Neural cell (in vitro differentiated cells): ENCODE measurements at regions not wholly inside any gene's neighbourhood (a gene's known extent, or its start where the extent isn't known, plus 50 kb on each side); places are given as distances from the start of the nearest gene placed in this dataset.

Experiments
- H2AFZ ChIP-seq: fragments of 200-600, 300-800 bp; sonication (generic), shearing (Covaris generic); 2 replicates; pipeline ENCODE4 v1.6.0; 2014; ENCODE audit warnings: low read depth, mild to moderate bottlenecking, antibody characterized with exemption, low read length, moderate library complexity
- H3F3A ChIP-seq: fragments of 200-600 bp; shearing (Covaris generic); 2 replicates; pipeline ENCODE4 v1.6.1; 2016; ENCODE audit warnings: mild to moderate bottlenecking, moderate library complexity, mixed read lengths, antibody characterized with exemption, low read length; ENCODE audit not compliant: insufficient read depth, poor library complexity, severe bottlenecking
- H3K27ac ChIP-seq: fragments of 200-600, 300-800 bp; sonication (generic), shearing (Covaris generic); 2 replicates; pipeline ENCODE4 v1.5.1; 2014; ENCODE audit warnings: mild to moderate bottlenecking, low read length, moderate library complexity
- H3K27me3 ChIP-seq: fragments of 300-800, 200-600 bp; sonication (generic), shearing (Covaris generic); 2 replicates; pipeline ENCODE4 v1.6.0; 2014; ENCODE audit warnings: mild to moderate bottlenecking, low read depth, low read length, moderate library complexity; ENCODE audit not compliant: insufficient read depth
- H3K36me3 ChIP-seq: fragments of 300-800, 200-600 bp; sonication (generic), shearing (Covaris generic); 2 replicates; pipeline ENCODE4 v1.5.1; 2014; ENCODE audit warnings: mild to moderate bottlenecking, antibody characterized with exemption, low read length, moderate library complexity; ENCODE audit not compliant: insufficient read depth
- H3K4me2 ChIP-seq: fragments of 300-800, 200-600 bp; sonication (generic), shearing (Covaris generic); 2 replicates; pipeline ENCODE4 v1.6.0; 2014; ENCODE audit warnings: mild to moderate bottlenecking, low read length
- H3K4me3 ChIP-seq: fragments of 300-800, 200-600 bp; sonication (generic), shearing (Covaris generic); 2 replicates; pipeline ENCODE4 v1.5.1; 2014; ENCODE audit warnings: mild to moderate bottlenecking, low read length, moderate library complexity
- H3K79me2 ChIP-seq: fragments of 200-600 bp; shearing (Covaris generic); replicated peaks from 2 replicates; pipeline ENCODE4 v1.6.0; 2014; ENCODE audit warnings: mild to moderate bottlenecking, low read length, moderate library complexity; ENCODE audit not compliant: insufficient read depth
- H3K9ac ChIP-seq: fragments of 300-800, 200-600 bp; sonication (generic), shearing (Covaris generic); 2 replicates; pipeline ENCODE4 v1.6.1; 2016; ENCODE audit warnings: mild to moderate bottlenecking, low read length, mixed read lengths
- H3K9me2 ChIP-seq: fragments of 200-600 bp; shearing (Covaris generic); 2 replicates; pipeline ENCODE4 v1.6.1; 2016; ENCODE audit warnings: mild to moderate bottlenecking, low read length, mixed read lengths; ENCODE audit not compliant: insufficient read depth
- H3K9me3 ChIP-seq: fragments of 200-600, 300-800 bp; sonication (generic), shearing (Covaris generic); 2 replicates; pipeline ENCODE4 v1.6.1; 2016; ENCODE audit warnings: mild to moderate bottlenecking, mixed run types, low read length, moderate library complexity, mixed read lengths
- H4K20me1 ChIP-seq: fragments of 200-600 bp; shearing (Covaris generic); 2 replicates; pipeline ENCODE4 v1.6.1; 2016; ENCODE audit warnings: mild to moderate bottlenecking, mixed run types; ENCODE audit not compliant: insufficient read depth
- EP300 ChIP-seq: fragments of 450-650 bp; conservative IDR thresholded peaks from 2 replicates; pipeline ENCODE4 v1.6.1; 2014; ENCODE audit warnings: antibody characterized with exemption, mild to moderate bottlenecking, moderate library complexity; ENCODE audit not compliant: poor library complexity, severe bottlenecking
- EZH2 ChIP-seq: fragments of 200-600, 300-800 bp; shearing (Covaris generic), sonication (generic); IDR thresholded peaks from 2 replicates; pipeline ENCODE4 v1.6.1; 2014; ENCODE audit warnings: antibody characterized with exemption, low read length, borderline replicate concordance, mild to moderate bottlenecking; ENCODE audit not compliant: insufficient read depth, poor library complexity, severe bottlenecking
- MXI1 ChIP-seq: fragments of 450-650 bp; conservative IDR thresholded peaks from 2 replicates; pipeline ENCODE4 v1.6.1; 2014; ENCODE audit warnings: antibody characterized with exemption, mild to moderate bottlenecking; ENCODE audit not compliant: poor library complexity, severe bottlenecking
- POLR2AphosphoS5 ChIP-seq: IDR thresholded peaks from 2 replicates; pipeline ENCODE4 v1.6.1; 2012
- RAD21 ChIP-seq: fragments of 450-650 bp; conservative IDR thresholded peaks from 2 replicates; pipeline ENCODE4 v1.6.1; 2014; ENCODE audit warnings: antibody characterized with exemption, mild to moderate bottlenecking, moderate library complexity
- SMC3 ChIP-seq: fragments of 450-650 bp; conservative IDR thresholded peaks from 2 replicates; pipeline ENCODE4 v1.6.1; 2014; ENCODE audit warnings: antibody characterized with exemption, mild to moderate bottlenecking, moderate library complexity; ENCODE audit not compliant: poor library complexity
- TAF1 ChIP-seq: IDR thresholded peaks from 2 replicates; pipeline ENCODE4 v1.6.1; 2012; ENCODE audit warnings: low read depth
- TF ChIP-seq, protein P1 (sequence below): IDR thresholded peaks from 2 replicates; pipeline ENCODE4 v1.6.1; 2012; ENCODE audit warnings: borderline replicate concordance
- TF ChIP-seq, protein P2 (sequence below): fragments of 450-650 bp; IDR thresholded peaks from 2 replicates; pipeline ENCODE4 v1.5.1; 2014; ENCODE audit warnings: antibody characterized with exemption, mild to moderate bottlenecking, moderate library complexity; ENCODE audit not compliant: poor library complexity, severe bottlenecking

DNA sequence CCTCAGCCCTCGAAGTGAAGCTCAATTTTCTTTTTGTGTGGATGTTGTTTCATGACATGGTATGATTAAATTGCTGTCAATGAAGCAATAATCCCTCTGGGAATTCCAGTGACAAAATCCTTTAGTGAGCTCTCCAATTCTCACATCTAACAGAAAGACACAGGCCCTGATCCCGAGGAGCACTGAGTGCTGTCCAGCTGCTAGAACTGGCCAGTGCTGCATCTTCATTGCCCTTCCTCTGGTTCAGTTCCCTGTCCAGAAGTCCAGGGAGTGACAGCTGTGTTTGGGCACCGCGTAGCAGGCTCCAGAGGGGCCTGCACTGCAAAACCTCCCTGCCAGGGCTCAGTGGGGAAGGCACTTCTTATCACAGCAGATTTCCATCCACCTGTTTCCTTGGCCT, 516.8 kb upstream of the ATP11B start:
- Histone ChIP-seq H2AFZ (no peak overlapping the region), H3K27ac (no peak overlapping the region), H3K9ac (no peak overlapping the region), H3K9me2 (no peaks in the 10 kb centered on the region), H3K27me3 (no peaks in the 10 kb centered on the region), H3K79me2 (no peaks in the 10 kb centered on the region), H3K4me3 (no peak overlapping the region), H3K36me3 (no peaks in the 10 kb centered on the region), H3F3A (no peaks in the 10 kb centered on the region), H3K4me2 (no peak overlapping the region), H3K9me3 (no peaks in the 10 kb centered on the region), H4K20me1 (no peaks in the 10 kb centered on the region)
- TF ChIP-seq POLR2AphosphoS5, result no peak
- no peak for TF ChIP-seq EZH2
- TF ChIP-seq RAD21, result no peak
- TF ChIP-seq, protein P1, sequence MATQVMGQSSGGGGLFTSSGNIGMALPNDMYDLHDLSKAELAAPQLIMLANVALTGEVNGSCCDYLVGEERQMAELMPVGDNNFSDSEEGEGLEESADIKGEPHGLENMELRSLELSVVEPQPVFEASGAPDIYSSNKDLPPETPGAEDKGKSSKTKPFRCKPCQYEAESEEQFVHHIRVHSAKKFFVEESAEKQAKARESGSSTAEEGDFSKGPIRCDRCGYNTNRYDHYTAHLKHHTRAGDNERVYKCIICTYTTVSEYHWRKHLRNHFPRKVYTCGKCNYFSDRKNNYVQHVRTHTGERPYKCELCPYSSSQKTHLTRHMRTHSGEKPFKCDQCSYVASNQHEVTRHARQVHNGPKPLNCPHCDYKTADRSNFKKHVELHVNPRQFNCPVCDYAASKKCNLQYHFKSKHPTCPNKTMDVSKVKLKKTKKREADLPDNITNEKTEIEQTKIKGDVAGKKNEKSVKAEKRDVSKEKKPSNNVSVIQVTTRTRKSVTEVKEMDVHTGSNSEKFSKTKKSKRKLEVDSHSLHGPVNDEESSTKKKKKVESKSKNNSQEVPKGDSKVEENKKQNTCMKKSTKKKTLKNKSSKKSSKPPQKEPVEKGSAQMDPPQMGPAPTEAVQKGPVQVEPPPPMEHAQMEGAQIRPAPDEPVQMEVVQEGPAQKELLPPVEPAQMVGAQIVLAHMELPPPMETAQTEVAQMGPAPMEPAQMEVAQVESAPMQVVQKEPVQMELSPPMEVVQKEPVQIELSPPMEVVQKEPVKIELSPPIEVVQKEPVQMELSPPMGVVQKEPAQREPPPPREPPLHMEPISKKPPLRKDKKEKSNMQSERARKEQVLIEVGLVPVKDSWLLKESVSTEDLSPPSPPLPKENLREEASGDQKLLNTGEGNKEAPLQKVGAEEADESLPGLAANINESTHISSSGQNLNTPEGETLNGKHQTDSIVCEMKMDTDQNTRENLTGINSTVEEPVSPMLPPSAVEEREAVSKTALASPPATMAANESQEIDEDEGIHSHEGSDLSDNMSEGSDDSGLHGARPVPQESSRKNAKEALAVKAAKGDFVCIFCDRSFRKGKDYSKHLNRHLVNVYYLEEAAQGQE, result no peak
- TF ChIP-seq TAF1, result no peak
- TF ChIP-seq, protein P2, sequence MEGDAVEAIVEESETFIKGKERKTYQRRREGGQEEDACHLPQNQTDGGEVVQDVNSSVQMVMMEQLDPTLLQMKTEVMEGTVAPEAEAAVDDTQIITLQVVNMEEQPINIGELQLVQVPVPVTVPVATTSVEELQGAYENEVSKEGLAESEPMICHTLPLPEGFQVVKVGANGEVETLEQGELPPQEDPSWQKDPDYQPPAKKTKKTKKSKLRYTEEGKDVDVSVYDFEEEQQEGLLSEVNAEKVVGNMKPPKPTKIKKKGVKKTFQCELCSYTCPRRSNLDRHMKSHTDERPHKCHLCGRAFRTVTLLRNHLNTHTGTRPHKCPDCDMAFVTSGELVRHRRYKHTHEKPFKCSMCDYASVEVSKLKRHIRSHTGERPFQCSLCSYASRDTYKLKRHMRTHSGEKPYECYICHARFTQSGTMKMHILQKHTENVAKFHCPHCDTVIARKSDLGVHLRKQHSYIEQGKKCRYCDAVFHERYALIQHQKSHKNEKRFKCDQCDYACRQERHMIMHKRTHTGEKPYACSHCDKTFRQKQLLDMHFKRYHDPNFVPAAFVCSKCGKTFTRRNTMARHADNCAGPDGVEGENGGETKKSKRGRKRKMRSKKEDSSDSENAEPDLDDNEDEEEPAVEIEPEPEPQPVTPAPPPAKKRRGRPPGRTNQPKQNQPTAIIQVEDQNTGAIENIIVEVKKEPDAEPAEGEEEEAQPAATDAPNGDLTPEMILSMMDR, result no peak
- no peak for TF ChIP-seq SMC3
- TF ChIP-seq EP300, result no peak

DNA sequence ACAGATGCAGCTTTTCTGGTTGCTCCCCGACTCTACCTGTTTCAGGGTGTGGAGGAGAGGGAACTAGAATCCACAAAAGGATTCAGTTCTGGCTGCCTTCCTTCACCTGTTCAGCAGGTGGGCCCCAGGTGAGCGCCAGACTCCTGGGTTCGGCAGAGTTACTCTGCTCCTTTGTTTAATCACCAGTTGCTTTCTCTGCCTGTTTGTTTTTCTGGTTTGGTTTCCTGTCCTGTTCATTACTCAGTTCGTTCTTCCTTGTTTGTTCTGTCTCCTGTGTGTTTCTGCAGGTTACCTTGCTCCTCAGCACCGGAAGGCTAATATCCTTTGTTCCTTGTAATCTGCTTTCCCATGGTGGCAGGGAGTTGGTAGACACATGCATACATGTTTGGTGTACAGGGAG, 508.5 kb upstream of the ATP11B start:
- Histone ChIP-seq H2AFZ (no peak overlapping the region), H3K27me3 (no peaks in the 10 kb centered on the region)

More for the DNA sequence above, 508.5 kb upstream of the ATP11B start:
- TF ChIP-seq, protein P2, result no peak
- TF ChIP-seq RAD21 (no peak), EP300 (no peak), SMC3 (no peak), EZH2 (no peak), MXI1 (no peak), POLR2AphosphoS5 (no peak), TAF1 (no peak)
- TF ChIP-seq, protein P1, result no peak
- Histone ChIP-seq H3K27ac (no peak overlapping the region), H3K9ac (no peak overlapping the region), H3F3A (no peaks in the 10 kb centered on the region), H3K9me3 (no peaks in the 10 kb centered on the region), H3K4me2 (no peak overlapping the region), H3K9me2 (no peaks in the 10 kb centered on the region), H4K20me1 (no peaks in the 10 kb centered on the region), H3K36me3 (no peaks in the 10 kb centered on the region), H3K79me2 (no peaks in the 10 kb centered on the region), H3K4me3 (no peak overlapping the region)
